ENCODE measurements at regions not wholly inside any gene's neighbourhood (a gene's known extent, or its start where the extent isn't known, plus 50 kb on each side); places are given as distances from the start of the nearest gene placed in this dataset.

- no peaks in the 10 kb centered on the region for H3K79me2 ChIP-seq (ENCODE audit: control insufficient read depth, insufficient read depth, low read length)
- ChIA-PET CTCF (no interaction called here), POLR2A (no interaction called here)
- FAIRE-seq (no peak), DNase-seq (ENCODE audit: low read depth, low spot score) (no peak)
- H3K9me3 ChIP-seq (replicated peaks; ENCODE audit: control insufficient read depth, insufficient read depth, low read length), result no peaks in the 10 kb centered on the region
- intact Hi-C loops (cut with micrococcal nuclease) (no loop called here), dilution Hi-C loops (cut with MboI; ENCODE audit: extremely low pct_ligation_motif_present, low sequenced_read_pairs) (no loop called here)
- no peaks in the 10 kb centered on the region for H3K27me3 ChIP-seq (ENCODE audit: control insufficient read depth in 2 of 2, insufficient read depth in 2 of 2, low read length in 2 of 2)
- no TSS peak for BruUV-seq (replicated peaks)
- no peak overlapping the region for H3K4me2 ChIP-seq (ENCODE audit: insufficient read depth, low read length)
- H4K20me1 ChIP-seq (replicated peaks; ENCODE audit: control insufficient read depth, extremely low read depth, insufficient read depth, low read length), result no peaks in the 10 kb centered on the region
- H3K4me1 ChIP-seq (ENCODE audit: control insufficient read depth, extremely low read depth, insufficient read depth, low read length), result no peaks in the 10 kb centered on the region
- H3K9ac ChIP-seq (replicated peaks; ENCODE audit: extremely low read depth, insufficient read depth, low read length), result no peak overlapping the region
- no peak overlapping the region for H3K27ac ChIP-seq (ENCODE audit: insufficient read depth, low read depth, low read length)
- H2AFZ ChIP-seq (ENCODE audit: low read depth, low read length), result no peak overlapping the region
- TF ChIP-seq EZH2 (IDR thresholded peaks at IDR 0.05; ENCODE audit: borderline replicate concordance, low read depth, low read length, severe bottlenecking), result no peak
- TF ChIP-seq POLR2AphosphoS5 (IDR thresholded peaks at IDR 0.05; ENCODE audit: insufficient read depth, low read depth, low read length), result no peak
- no peak for TF ChIP-seq CTCF (IDR thresholded peaks at IDR 0.05; ENCODE audit: extremely low read depth in 1 of 2, insufficient read depth in 1 of 2, low read depth in 1 of 2, low read length in 2 of 2)
- no peak for TF ChIP-seq FOS (IDR thresholded peaks at IDR 0.05; ENCODE audit: borderline replicate concordance, insufficient read depth, low read length)
- no peak for TF ChIP-seq MYC (IDR thresholded peaks at IDR 0.05; ENCODE audit: low read depth, low read length)
- TF ChIP-seq MAX (IDR thresholded peaks at IDR 0.05; ENCODE audit: insufficient read depth, insufficient read length), result no peak
- no peak for TF ChIP-seq JUN (IDR thresholded peaks at IDR 0.05; ENCODE audit: borderline replicate concordance, insufficient read depth, insufficient read length, low read depth)
- no peak for TF ChIP-seq POLR2A (IDR thresholded peaks at IDR 0.05; ENCODE audit: low read depth, low read length)
- TF ChIP-seq GATA2 (IDR thresholded peaks at IDR 0.05; ENCODE audit: insufficient read depth, insufficient read length, low read depth, low read length), result no peak
- H3K4me3 ChIP-seq (replicated peaks in 1 of 3; ENCODE audit: insufficient read depth in 1 of 3, low read depth in 1 of 3, low read length in 3 of 3), result no peak overlapping the region
- H3K9me1 ChIP-seq (replicated peaks; ENCODE audit: control insufficient read depth, extremely low read depth, insufficient read depth, low read length), result no peaks in the 10 kb centered on the region
- no peaks in the 10 kb centered on the region for H3K36me3 ChIP-seq (ENCODE audit: control insufficient read depth in 2 of 2, extremely low read depth in 1 of 2, insufficient read depth in 2 of 2, low read length in 2 of 2)
Observed at GRCh38 chr21:28867401-28867800, 125.3 kb downstream of the LTN1 start.
